ENCODE measurements at regions not wholly inside any gene's neighbourhood (a gene's known extent, or its start where the extent isn't known, plus 50 kb on each side); places are given as distances from the start of the nearest gene placed in this dataset.

GRCh38 chr5:110913221-110913620 lies 158.3 kb upstream of the TSLP start:
- TF ChIP-seq ZNF281 (CRISPR knock-in tag; IDR thresholded peaks at IDR 0.05) (no peak), PREB (CRISPR knock-in tag; IDR thresholded peaks at IDR 0.05; ENCODE audit: borderline replicate concordance) (no peak), CREM (CRISPR knock-in tag; IDR thresholded peaks at IDR 0.05) (no peak), CTCF (IDR thresholded peaks at IDR 0.05) (no peak), EMX1 (CRISPR knock-in tag; IDR thresholded peaks at IDR 0.05) (no peak), FOXP4 (CRISPR knock-in tag; IDR thresholded peaks at IDR 0.05) (no peak)
